Smooth muscle cell (in vitro differentiated cells): ENCODE measurements at regions not wholly inside any gene's neighbourhood (a gene's known extent, or its start where the extent isn't known, plus 50 kb on each side); places are given as distances from the start of the nearest gene placed in this dataset.

Experiments used
- DNase-seq: peaks from one replicate; lab custom pipeline; 2025; ENCODE audit not compliant: unreplicated experiment; lab: John Stamatoyannopoulos, UW
- H2AFZ ChIP-seq: fragments of 200-600 bp; sonication (generic); 2 replicates; pipeline ENCODE4 v1.6.0; 2016; ENCODE audit warnings: antibody characterized with exemption, low read depth, mild to moderate bottlenecking
- H3F3A ChIP-seq: fragments of 200-600 bp; sonication (generic); 2 replicates; pipeline ENCODE4 v1.6.0; 2017; ENCODE audit warnings: antibody characterized with exemption, low read depth
- H3K27ac ChIP-seq: fragments of 200-600 bp; sonication (generic); 2 replicates; pipeline ENCODE4 v1.5.1; 2016; ENCODE audit warnings: low read depth, mild to moderate bottlenecking
- H3K27me3 ChIP-seq: fragments of 200-600 bp; sonication (generic); 2 replicates; pipeline ENCODE4 v1.6.1; 2016; ENCODE audit warnings: low read depth, mild to moderate bottlenecking
- H3K36me3 ChIP-seq: fragments of 200-600 bp; sonication (generic); 2 replicates; pipeline ENCODE4 v1.5.1; 2016; ENCODE audit warnings: low read depth
- H3K4me1 ChIP-seq: fragments of 200-600 bp; sonication (generic); 2 replicates; pipeline ENCODE4 v1.5.1; 2016; ENCODE audit warnings: low read depth
- H3K4me2 ChIP-seq: fragments of 200-600 bp; sonication (generic); 2 replicates; pipeline ENCODE4 v1.6.0; 2016; ENCODE audit warnings: mild to moderate bottlenecking
- H3K4me3 ChIP-seq: fragments of 200-600 bp; sonication (generic); 2 replicates; pipeline ENCODE4 v1.5.1; 2016; ENCODE audit warnings: mild to moderate bottlenecking
- H3K79me2 ChIP-seq: fragments of 200-600 bp; sonication (generic); 2 replicates; pipeline ENCODE4 v1.6.0; 2016; ENCODE audit warnings: low read depth, mild to moderate bottlenecking
- H3K9ac ChIP-seq: fragments of 200-600 bp; sonication (generic); 2 replicates; pipeline ENCODE4 v1.6.0; 2016; ENCODE audit warnings: low read depth
- H3K9me3 ChIP-seq: fragments of 200-600 bp; sonication (generic); replicated peaks from 2 replicates; pipeline ENCODE4 v1.5.1; 2016; ENCODE audit warnings: low read depth
- H4K20me1 ChIP-seq: fragments of 200-600 bp; sonication (generic); 2 replicates; pipeline ENCODE4 v1.6.0; 2016; ENCODE audit warnings: low read depth
- WGBS: methylation state at CpG from one replicate; pipeline ENCODE4 v1.1.7; 2016; ENCODE audit warnings: low lambda C conversion rate; 5-methylcytosine and 5-hydroxymethylcytosine counted together
- TF ChIP-seq, protein P1 (sequence below): fragments of 200-600 bp; sonication (generic); IDR thresholded peaks from 2 replicates; pipeline ENCODE4 v1.5.1; 2017; ENCODE audit warnings: borderline replicate concordance, mild to moderate bottlenecking, antibody characterized with exemption; ENCODE audit not compliant: insufficient read depth, poor library complexity, severe bottlenecking

DNA sequence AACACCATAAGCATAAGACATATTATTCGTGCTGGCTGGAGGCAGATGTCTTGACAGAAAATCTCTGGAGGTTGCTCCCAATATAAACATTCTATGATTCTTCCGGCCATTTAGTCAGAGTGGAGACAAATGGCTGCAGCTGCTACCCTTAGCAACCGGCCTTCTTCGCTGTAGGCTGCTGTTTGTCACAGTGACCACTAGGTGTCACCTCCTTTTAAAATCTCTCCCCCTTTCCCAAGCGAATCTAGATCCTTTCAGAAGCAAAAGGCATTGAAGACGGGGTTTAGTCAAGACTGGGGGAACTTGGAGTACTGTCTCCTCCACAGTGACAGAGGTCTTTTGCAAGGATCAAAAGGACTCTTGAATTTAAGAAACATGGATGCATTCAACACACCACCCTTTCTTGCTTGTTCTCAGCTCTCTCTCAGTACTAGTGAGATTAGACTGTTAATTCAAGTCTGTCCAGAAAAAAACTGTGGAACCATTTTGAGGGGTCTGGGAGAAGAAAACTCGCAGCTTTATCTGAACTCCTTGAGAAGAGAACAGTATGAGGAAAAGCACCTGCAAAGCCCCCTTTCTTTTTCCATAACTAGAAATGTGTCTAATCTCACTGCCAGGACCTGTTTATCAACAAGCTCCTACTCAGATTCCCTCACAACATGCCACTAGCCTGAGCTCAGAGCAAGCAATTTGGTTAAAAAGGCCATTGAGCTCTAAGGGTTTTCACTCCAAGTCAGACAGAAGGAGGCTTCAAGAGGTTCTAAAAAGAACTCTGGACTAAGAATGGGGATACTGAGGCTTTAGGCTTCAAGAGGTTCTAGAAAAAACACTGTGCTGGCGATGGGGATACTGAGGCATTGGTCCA, 408.3 kb upstream of the PLXNA2 start:
- Histone ChIP-seq H3K27me3 (peaks cover 6% of the 10 kb centered on the region), H3K79me2 (no peaks in the 10 kb centered on the region), H3F3A (peaks cover 18% of the 10 kb centered on the region), H4K20me1 (no peaks in the 10 kb centered on the region), H3K27ac (peak overlapping the region; percentile 87), H3K9me3 (no peaks in the 10 kb centered on the region), H2AFZ (peak overlapping the region; percentile 39), H3K4me2 (peak overlapping the region; percentile 47), H3K4me1 (peaks cover 18% of the 10 kb centered on the region), H3K9ac (no peak overlapping the region), H3K4me3 (no peak overlapping the region), H3K36me3 (no peaks in the 10 kb centered on the region)
- TF ChIP-seq, protein P1, sequence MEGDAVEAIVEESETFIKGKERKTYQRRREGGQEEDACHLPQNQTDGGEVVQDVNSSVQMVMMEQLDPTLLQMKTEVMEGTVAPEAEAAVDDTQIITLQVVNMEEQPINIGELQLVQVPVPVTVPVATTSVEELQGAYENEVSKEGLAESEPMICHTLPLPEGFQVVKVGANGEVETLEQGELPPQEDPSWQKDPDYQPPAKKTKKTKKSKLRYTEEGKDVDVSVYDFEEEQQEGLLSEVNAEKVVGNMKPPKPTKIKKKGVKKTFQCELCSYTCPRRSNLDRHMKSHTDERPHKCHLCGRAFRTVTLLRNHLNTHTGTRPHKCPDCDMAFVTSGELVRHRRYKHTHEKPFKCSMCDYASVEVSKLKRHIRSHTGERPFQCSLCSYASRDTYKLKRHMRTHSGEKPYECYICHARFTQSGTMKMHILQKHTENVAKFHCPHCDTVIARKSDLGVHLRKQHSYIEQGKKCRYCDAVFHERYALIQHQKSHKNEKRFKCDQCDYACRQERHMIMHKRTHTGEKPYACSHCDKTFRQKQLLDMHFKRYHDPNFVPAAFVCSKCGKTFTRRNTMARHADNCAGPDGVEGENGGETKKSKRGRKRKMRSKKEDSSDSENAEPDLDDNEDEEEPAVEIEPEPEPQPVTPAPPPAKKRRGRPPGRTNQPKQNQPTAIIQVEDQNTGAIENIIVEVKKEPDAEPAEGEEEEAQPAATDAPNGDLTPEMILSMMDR = peak; percentile 80
- 26% methylated on average over 8 of the region's 8 CpGs for WGBS
- peak; percentile 1 for DNase-seq

DNA sequence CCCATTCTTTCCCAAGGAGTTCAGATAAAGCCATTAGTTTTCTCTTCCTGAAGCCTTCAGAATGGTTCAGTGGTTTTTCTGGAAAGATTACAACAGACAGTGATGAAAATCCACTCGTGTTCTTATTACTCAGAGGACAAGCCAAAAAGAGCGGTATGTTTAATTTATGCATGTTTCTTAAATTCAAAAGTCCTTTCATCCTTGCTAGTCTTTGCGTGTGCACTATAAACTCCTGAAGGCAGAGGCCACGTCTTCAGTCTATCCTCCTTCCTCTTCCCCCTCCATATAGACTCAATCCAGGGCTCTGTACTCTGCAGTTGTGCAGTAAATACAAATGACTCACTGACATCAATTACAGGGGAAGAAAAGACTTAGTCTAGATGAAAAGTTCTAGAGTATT, 409.2 kb upstream of the PLXNA2 start:
- WGBS = 22% methylated on average over 4 of the region's 4 CpGs
- Histone ChIP-seq H3K36me3 (no peaks in the 10 kb centered on the region), H3K9ac (no peak overlapping the region), H3F3A (peaks cover 18% of the 10 kb centered on the region), H3K4me1 (peaks cover 18% of the 10 kb centered on the region), H3K4me2 (peak overlapping the region; percentile 47), H2AFZ (peak overlapping the region; percentile 39), H3K9me3 (no peaks in the 10 kb centered on the region), H3K27me3 (peaks cover 6% of the 10 kb centered on the region), H4K20me1 (no peaks in the 10 kb centered on the region), H3K4me3 (no peak overlapping the region), H3K79me2 (no peaks in the 10 kb centered on the region), H3K27ac (peak overlapping the region; percentile 87)
- TF ChIP-seq, protein P1 = no peak
- DNase-seq = no peak

DNA sequence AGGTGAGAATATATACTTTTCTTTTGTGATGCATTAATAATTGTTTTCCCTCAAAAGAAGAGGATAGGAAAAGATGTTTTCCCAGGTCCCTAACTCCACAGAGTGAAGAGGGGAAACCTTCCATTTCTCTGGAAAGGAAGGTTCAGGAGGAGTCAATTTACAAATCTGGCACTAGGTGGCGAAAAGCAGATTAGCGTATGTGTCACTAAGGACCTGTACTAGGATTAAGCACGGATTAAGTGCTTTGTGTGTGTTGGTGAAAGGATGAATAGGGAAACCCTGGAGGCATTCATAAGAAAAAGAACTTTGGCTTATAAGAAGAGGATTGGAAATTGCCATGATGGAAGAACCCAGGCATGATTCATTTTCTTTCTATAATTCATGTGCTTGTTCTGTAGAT, 410.1 kb upstream of the PLXNA2 start:
- Histone ChIP-seq H3K4me3 (no peak overlapping the region), H3K36me3 (no peaks in the 10 kb centered on the region), H3K4me1 (peaks cover 18% of the 10 kb centered on the region), H3K9ac (no peak overlapping the region), H3F3A (peaks cover 18% of the 10 kb centered on the region), H3K9me3 (no peaks in the 10 kb centered on the region), H3K27me3 (peaks cover 6% of the 10 kb centered on the region), H3K27ac (peak overlapping the region; percentile 87), H2AFZ (no peak overlapping the region), H3K4me2 (no peak overlapping the region), H3K79me2 (no peaks in the 10 kb centered on the region), H4K20me1 (no peaks in the 10 kb centered on the region)
- no peak for DNase-seq
- TF ChIP-seq, protein P1 = peak; percentile 46
- 28% methylated on average over 3 of the region's 3 CpGs for WGBS

DNA sequence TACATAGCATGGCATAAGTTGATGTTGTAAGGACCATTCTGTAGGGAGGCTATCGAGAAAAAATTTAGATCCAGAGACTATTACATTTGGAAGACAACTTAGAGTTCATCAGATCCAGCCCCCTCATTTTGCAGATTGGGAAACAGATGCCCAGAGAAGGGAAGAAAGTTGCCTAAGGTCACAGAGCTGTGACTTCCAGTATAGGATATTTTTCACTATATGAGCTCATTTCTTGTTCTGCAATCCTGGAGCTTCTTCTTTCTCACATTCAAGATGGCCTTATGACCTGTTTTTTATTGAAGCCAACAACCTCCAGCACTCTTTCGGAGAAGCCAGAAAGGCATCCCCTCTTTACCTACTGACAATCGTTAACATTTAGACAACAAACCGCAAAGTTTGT, 421.8 kb upstream of the PLXNA2 start:
- Histone ChIP-seq H3F3A (no peaks in the 10 kb centered on the region), H3K4me1 (no peaks in the 10 kb centered on the region), H3K9ac (no peak overlapping the region), H2AFZ (no peak overlapping the region), H4K20me1 (no peaks in the 10 kb centered on the region), H3K79me2 (no peaks in the 10 kb centered on the region), H3K9me3 (no peaks in the 10 kb centered on the region), H3K27me3 (peaks cover 60% of the 10 kb centered on the region), H3K27ac (no peak overlapping the region), H3K4me2 (no peak overlapping the region), H3K4me3 (no peak overlapping the region), H3K36me3 (no peaks in the 10 kb centered on the region)
- WGBS = 92% methylated on average over 4 of the region's 4 CpGs
- DNase-seq = no peak
- TF ChIP-seq, protein P1 = no peak
